ENCODE measurements at regions not wholly inside any gene's neighbourhood (a gene's known extent, or its start where the extent isn't known, plus 50 kb on each side); places are given as distances from the start of the nearest gene placed in this dataset.

GRCh38 chr3:40911264-40911663 lies 288.0 kb upstream of the CTNNB1 start:
- Histone ChIP-seq H4K12ac (ENCODE audit: low read depth, low read length) (no peak overlapping the region), H2BK120ac (ENCODE audit: insufficient read depth, low read length, poor library complexity) (no peak overlapping the region), H3K4me2 (ENCODE audit: low read length) (no peak overlapping the region), H3K18ac (ENCODE audit: low read length) (no peak overlapping the region), H3K14ac (ENCODE audit: low read length) (no peak overlapping the region), H3K4me3 (ENCODE audit: low read depth, low read length) (no peak overlapping the region), H2AK5ac (ENCODE audit: low read length) (no peak overlapping the region), H4K8ac (ENCODE audit: low read depth, low read length) (no peak overlapping the region), H3K27ac (ENCODE audit: low read depth, low read length) (no peak overlapping the region), H2BK12ac (ENCODE audit: low read length) (no peak overlapping the region), H2BK5ac (ENCODE audit: low read depth, low read length, poor library complexity) (no peak overlapping the region), H3K9me3 (ENCODE audit: insufficient read depth, low read depth, low read length) (no peaks in the 10 kb centered on the region), H4K91ac (ENCODE audit: low read depth, low read length) (no peak overlapping the region), H2AFZ (ENCODE audit: insufficient read depth, low read length, poor library complexity) (no peak overlapping the region), H3K9ac (ENCODE audit: low read length) (no peak overlapping the region), H3K23ac (ENCODE audit: low read length) (no peak overlapping the region), H3K4me1 (ENCODE audit: control insufficient read depth in 1 of 2, insufficient read depth in 2 of 2, low read length in 2 of 2) (peaks cover 0 to 2% of the 10 kb centered on the region in 2 experiments), H3K36me3 (ENCODE audit: control insufficient read depth in 1 of 2, insufficient read depth in 2 of 2, low read length in 2 of 2) (no peaks in the 10 kb centered on the region), H3K4ac (ENCODE audit: low read depth, low read length) (no peak overlapping the region), H3K79me2 (ENCODE audit: control insufficient read depth, insufficient read depth, low read length, poor library complexity) (no peaks in the 10 kb centered on the region), H3K79me1 (ENCODE audit: low read length) (no peaks in the 10 kb centered on the region), H3K27me3 (ENCODE audit: insufficient read depth, low read length) (no peaks in the 10 kb centered on the region)
- no CpG with 5 or more reads among the region's 2 CpGs for WGBS (ENCODE audit: extremely low coverage, insufficient coverage, insufficient read length)
- no peak for DNase-seq

- H2AK5ac ChIP-seq (ENCODE audit: low read length), result no peak overlapping the region
- no peak overlapping the region for H3K4me2 ChIP-seq (ENCODE audit: low read length)
- no peak overlapping the region for H3K18ac ChIP-seq (ENCODE audit: low read length)
- H3K27ac ChIP-seq (ENCODE audit: low read depth, low read length), result no peak overlapping the region
- no peak overlapping the region for H3K9ac ChIP-seq (ENCODE audit: low read length)
- no peaks in the 10 kb centered on the region for H3K79me1 ChIP-seq (ENCODE audit: low read length)
- H3K27me3 ChIP-seq (ENCODE audit: insufficient read depth, low read length), result no peaks in the 10 kb centered on the region
- WGBS (ENCODE audit: extremely low coverage, insufficient coverage, insufficient read length), result no CpG with 5 or more reads among the region's 1 CpG
- no peaks in the 10 kb centered on the region for H3K9me3 ChIP-seq (ENCODE audit: insufficient read depth, low read depth, low read length)
- H2AFZ ChIP-seq (ENCODE audit: insufficient read depth, low read length, poor library complexity), result no peak overlapping the region
- no peak overlapping the region for H3K4me3 ChIP-seq (ENCODE audit: low read depth, low read length)
- H4K8ac ChIP-seq (ENCODE audit: low read depth, low read length), result no peak overlapping the region
- no peak for DNase-seq
- H4K12ac ChIP-seq (ENCODE audit: low read depth, low read length), result no peak overlapping the region
- H3K79me2 ChIP-seq (ENCODE audit: control insufficient read depth, insufficient read depth, low read length, poor library complexity), result no peaks in the 10 kb centered on the region
- H3K23ac ChIP-seq (ENCODE audit: low read length), result no peak overlapping the region
- H2BK120ac ChIP-seq (ENCODE audit: insufficient read depth, low read length, poor library complexity), result no peak overlapping the region
- no peak overlapping the region for H4K91ac ChIP-seq (ENCODE audit: low read depth, low read length)
- no peak overlapping the region for H2BK5ac ChIP-seq (ENCODE audit: low read depth, low read length, poor library complexity)
- no peak overlapping the region for H3K4ac ChIP-seq (ENCODE audit: low read depth, low read length)
- H3K14ac ChIP-seq (ENCODE audit: low read length), result no peak overlapping the region
- no peaks in the 10 kb centered on the region for H3K36me3 ChIP-seq (ENCODE audit: control insufficient read depth in 1 of 2, insufficient read depth in 2 of 2, low read length in 2 of 2)
- no peak overlapping the region for H2BK12ac ChIP-seq (ENCODE audit: low read length)
- peaks cover 0 to 2% of the 10 kb centered on the region in 2 experiments for H3K4me1 ChIP-seq (ENCODE audit: control insufficient read depth in 1 of 2, insufficient read depth in 2 of 2, low read length in 2 of 2)
Observed at GRCh38 chr3:40911928-40912327, 287.4 kb upstream of the CTNNB1 start.

- Histone ChIP-seq H2AK5ac (ENCODE audit: low read length) (no peak overlapping the region), H4K8ac (ENCODE audit: low read depth, low read length) (no peak overlapping the region), H2BK12ac (ENCODE audit: low read length) (no peak overlapping the region), H3K18ac (ENCODE audit: low read length) (no peak overlapping the region), H3K4me3 (ENCODE audit: low read depth, low read length) (no peak overlapping the region), H3K14ac (ENCODE audit: low read length) (no peak overlapping the region), H2AFZ (ENCODE audit: insufficient read depth, low read length, poor library complexity) (no peak overlapping the region), H3K4ac (ENCODE audit: low read depth, low read length) (no peak overlapping the region), H3K9ac (ENCODE audit: low read length) (no peak overlapping the region), H3K27ac (ENCODE audit: low read depth, low read length) (no peak overlapping the region), H2BK5ac (ENCODE audit: low read depth, low read length, poor library complexity) (no peak overlapping the region), H3K23ac (ENCODE audit: low read length) (no peak overlapping the region), H3K4me1 (ENCODE audit: control insufficient read depth in 1 of 2, insufficient read depth in 2 of 2, low read length in 2 of 2) (peaks cover 0 to 2% of the 10 kb centered on the region in 2 experiments), H4K91ac (ENCODE audit: low read depth, low read length) (no peak overlapping the region), H3K4me2 (ENCODE audit: low read length) (no peak overlapping the region), H4K12ac (ENCODE audit: low read depth, low read length) (no peak overlapping the region), H3K36me3 (ENCODE audit: control insufficient read depth in 1 of 2, insufficient read depth in 2 of 2, low read length in 2 of 2) (no peaks in the 10 kb centered on the region), H3K79me1 (ENCODE audit: low read length) (no peaks in the 10 kb centered on the region), H3K79me2 (ENCODE audit: control insufficient read depth, insufficient read depth, low read length, poor library complexity) (no peaks in the 10 kb centered on the region), H3K27me3 (ENCODE audit: insufficient read depth, low read length) (no peaks in the 10 kb centered on the region), H3K9me3 (ENCODE audit: insufficient read depth, low read depth, low read length) (no peaks in the 10 kb centered on the region), H2BK120ac (ENCODE audit: insufficient read depth, low read length, poor library complexity) (no peak overlapping the region)
- no CpG with 5 or more reads among the region's 4 CpGs for WGBS (ENCODE audit: extremely low coverage, insufficient coverage, insufficient read length)
- no peak for DNase-seq
Observed at GRCh38 chr3:40912461-40912860, 286.8 kb upstream of the CTNNB1 start.

GRCh38 chr3:40913192-40913591 lies 286.1 kb upstream of the CTNNB1 start:
- no peak overlapping the region for H3K4me3 ChIP-seq (ENCODE audit: low read depth, low read length)
- peaks cover 0 to 2% of the 10 kb centered on the region in 2 experiments for H3K4me1 ChIP-seq (ENCODE audit: control insufficient read depth in 1 of 2, insufficient read depth in 2 of 2, low read length in 2 of 2)
- H4K12ac ChIP-seq (ENCODE audit: low read depth, low read length), result no peak overlapping the region
- no peaks in the 10 kb centered on the region for H3K9me3 ChIP-seq (ENCODE audit: insufficient read depth, low read depth, low read length)
- H3K4ac ChIP-seq (ENCODE audit: low read depth, low read length), result no peak overlapping the region
- H3K23ac ChIP-seq (ENCODE audit: low read length), result no peak overlapping the region
- H2BK12ac ChIP-seq (ENCODE audit: low read length), result no peak overlapping the region
- H3K9ac ChIP-seq (ENCODE audit: low read length), result no peak overlapping the region
- H2AK5ac ChIP-seq (ENCODE audit: low read length), result no peak overlapping the region
- H3K36me3 ChIP-seq (ENCODE audit: control insufficient read depth in 1 of 2, insufficient read depth in 2 of 2, low read length in 2 of 2), result no peaks in the 10 kb centered on the region
- no CpG with 5 or more reads among the region's 4 CpGs for WGBS (ENCODE audit: extremely low coverage, insufficient coverage, insufficient read length)
- H3K79me2 ChIP-seq (ENCODE audit: control insufficient read depth, insufficient read depth, low read length, poor library complexity), result no peaks in the 10 kb centered on the region
- no peak overlapping the region for H2BK120ac ChIP-seq (ENCODE audit: insufficient read depth, low read length, poor library complexity)
- H3K27ac ChIP-seq (ENCODE audit: low read depth, low read length), result no peak overlapping the region
- H2AFZ ChIP-seq (ENCODE audit: insufficient read depth, low read length, poor library complexity), result no peak overlapping the region
- no peak for DNase-seq
- no peak overlapping the region for H3K14ac ChIP-seq (ENCODE audit: low read length)
- H4K8ac ChIP-seq (ENCODE audit: low read depth, low read length), result no peak overlapping the region
- no peak overlapping the region for H4K91ac ChIP-seq (ENCODE audit: low read depth, low read length)
- H2BK5ac ChIP-seq (ENCODE audit: low read depth, low read length, poor library complexity), result no peak overlapping the region
- no peaks in the 10 kb centered on the region for H3K79me1 ChIP-seq (ENCODE audit: low read length)
- no peaks in the 10 kb centered on the region for H3K27me3 ChIP-seq (ENCODE audit: insufficient read depth, low read length)
- H3K4me2 ChIP-seq (ENCODE audit: low read length), result no peak overlapping the region
- no peak overlapping the region for H3K18ac ChIP-seq (ENCODE audit: low read length)

Measured in trophoblast cell (in vitro differentiated cells and primary cell).